ENCODE measurements at regions not wholly inside any gene's neighbourhood (a gene's known extent, or its start where the extent isn't known, plus 50 kb on each side); places are given as distances from the start of the nearest gene placed in this dataset.

DNA sequence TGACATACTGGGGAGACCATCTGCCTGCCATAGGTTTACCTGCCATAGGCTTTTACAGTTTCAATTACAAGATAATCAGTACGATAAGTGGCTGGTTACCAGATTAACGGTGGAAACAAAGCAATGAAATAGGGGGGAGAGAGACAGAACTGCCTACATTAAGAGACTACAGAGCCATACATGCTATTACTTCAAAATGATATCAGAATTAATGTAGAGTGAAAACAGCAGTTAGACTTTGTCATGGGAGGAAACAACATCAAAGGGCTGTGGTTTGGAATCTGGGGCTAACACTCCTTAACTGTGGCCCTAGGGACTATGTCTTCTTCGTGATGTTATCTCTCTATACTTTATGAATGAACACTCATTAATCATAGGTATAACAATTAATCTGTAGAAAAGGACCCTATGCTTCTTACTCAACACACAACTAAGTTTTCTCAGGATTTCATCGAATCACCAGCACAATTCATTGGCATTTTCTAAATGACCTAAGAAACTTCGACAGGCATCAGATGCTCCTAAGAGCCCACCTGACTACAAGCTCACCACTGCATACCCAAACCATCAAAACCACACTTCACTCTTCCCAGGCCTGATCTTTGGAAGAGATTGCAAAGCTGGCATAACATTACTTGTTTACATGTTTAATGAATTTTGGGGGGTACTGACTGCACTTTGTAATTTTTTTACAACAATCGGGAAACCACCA is 475.6 kb upstream of the SOX5 start:
- TF ChIP-seq CTCF (IDR thresholded peaks at IDR 0.05; ENCODE audit: insufficient read depth, low read length) = no peak
- TF ChIP-seq, protein P1, sequence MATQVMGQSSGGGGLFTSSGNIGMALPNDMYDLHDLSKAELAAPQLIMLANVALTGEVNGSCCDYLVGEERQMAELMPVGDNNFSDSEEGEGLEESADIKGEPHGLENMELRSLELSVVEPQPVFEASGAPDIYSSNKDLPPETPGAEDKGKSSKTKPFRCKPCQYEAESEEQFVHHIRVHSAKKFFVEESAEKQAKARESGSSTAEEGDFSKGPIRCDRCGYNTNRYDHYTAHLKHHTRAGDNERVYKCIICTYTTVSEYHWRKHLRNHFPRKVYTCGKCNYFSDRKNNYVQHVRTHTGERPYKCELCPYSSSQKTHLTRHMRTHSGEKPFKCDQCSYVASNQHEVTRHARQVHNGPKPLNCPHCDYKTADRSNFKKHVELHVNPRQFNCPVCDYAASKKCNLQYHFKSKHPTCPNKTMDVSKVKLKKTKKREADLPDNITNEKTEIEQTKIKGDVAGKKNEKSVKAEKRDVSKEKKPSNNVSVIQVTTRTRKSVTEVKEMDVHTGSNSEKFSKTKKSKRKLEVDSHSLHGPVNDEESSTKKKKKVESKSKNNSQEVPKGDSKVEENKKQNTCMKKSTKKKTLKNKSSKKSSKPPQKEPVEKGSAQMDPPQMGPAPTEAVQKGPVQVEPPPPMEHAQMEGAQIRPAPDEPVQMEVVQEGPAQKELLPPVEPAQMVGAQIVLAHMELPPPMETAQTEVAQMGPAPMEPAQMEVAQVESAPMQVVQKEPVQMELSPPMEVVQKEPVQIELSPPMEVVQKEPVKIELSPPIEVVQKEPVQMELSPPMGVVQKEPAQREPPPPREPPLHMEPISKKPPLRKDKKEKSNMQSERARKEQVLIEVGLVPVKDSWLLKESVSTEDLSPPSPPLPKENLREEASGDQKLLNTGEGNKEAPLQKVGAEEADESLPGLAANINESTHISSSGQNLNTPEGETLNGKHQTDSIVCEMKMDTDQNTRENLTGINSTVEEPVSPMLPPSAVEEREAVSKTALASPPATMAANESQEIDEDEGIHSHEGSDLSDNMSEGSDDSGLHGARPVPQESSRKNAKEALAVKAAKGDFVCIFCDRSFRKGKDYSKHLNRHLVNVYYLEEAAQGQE (IDR thresholded peaks at IDR 0.05; ENCODE audit: insufficient replicate concordance, low read depth) = no peak
- no peak for TF ChIP-seq GABPA (IDR thresholded peaks at IDR 0.05; ENCODE audit: low read depth)
